ENCODE measurements at regions not wholly inside any gene's neighbourhood (a gene's known extent, or its start where the extent isn't known, plus 50 kb on each side); places are given as distances from the start of the nearest gene placed in this dataset.

DNA sequence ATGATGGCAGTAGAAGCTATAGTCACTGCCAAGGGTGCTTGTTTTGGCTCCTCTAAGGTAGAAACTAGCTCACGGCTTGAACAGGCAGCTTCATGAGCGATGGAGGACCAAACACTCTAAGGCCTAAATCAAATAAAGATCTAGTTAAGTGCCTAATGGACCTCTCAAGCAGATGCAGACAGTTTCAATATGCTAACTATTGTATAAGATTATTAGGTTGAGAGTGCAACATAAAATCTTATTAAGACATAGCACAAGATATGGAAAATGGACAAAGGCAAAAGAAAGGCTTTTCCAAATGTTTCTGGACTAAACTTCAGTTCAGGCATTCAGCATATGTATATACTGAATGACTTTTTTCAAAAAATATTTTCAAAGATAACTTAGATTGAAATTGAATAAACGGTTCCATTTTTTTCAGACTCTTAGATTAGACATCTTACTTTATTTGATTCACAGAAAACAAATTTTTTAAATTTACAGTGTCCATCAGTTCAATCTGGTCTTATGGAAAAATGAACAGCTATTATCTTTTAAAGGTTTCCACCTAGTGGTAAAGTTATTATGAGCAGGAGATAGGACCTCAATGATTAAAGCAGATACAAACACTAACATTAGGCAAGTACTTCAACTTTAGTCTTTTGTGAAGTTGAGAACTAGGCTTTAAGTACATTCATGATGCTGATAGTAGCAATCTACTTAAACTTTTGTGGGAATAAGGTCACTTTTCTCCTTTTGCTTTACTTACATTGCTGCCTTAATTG is 1167.7 kb downstream of the MAT2B start:
- Histone ChIP-seq H3K27ac (no peak overlapping the region), H3K4me3 (replicated peaks in 1 of 3) (no peak overlapping the region), H3K4me1 (no peaks in the 10 kb centered on the region), H3K9me3 (no peaks in the 10 kb centered on the region), H3K27me3 (no peaks in the 10 kb centered on the region), H3K36me3 (no peaks in the 10 kb centered on the region)
- TF ChIP-seq, protein P1, sequence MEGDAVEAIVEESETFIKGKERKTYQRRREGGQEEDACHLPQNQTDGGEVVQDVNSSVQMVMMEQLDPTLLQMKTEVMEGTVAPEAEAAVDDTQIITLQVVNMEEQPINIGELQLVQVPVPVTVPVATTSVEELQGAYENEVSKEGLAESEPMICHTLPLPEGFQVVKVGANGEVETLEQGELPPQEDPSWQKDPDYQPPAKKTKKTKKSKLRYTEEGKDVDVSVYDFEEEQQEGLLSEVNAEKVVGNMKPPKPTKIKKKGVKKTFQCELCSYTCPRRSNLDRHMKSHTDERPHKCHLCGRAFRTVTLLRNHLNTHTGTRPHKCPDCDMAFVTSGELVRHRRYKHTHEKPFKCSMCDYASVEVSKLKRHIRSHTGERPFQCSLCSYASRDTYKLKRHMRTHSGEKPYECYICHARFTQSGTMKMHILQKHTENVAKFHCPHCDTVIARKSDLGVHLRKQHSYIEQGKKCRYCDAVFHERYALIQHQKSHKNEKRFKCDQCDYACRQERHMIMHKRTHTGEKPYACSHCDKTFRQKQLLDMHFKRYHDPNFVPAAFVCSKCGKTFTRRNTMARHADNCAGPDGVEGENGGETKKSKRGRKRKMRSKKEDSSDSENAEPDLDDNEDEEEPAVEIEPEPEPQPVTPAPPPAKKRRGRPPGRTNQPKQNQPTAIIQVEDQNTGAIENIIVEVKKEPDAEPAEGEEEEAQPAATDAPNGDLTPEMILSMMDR (IDR thresholded peaks at IDR 0.05) = no peak
- TF ChIP-seq POLR2A (IDR thresholded peaks at IDR 0.05) = no peak
- DNase-seq = no peak
- WGBS, 2 donors = 65 to 68% methylated on average over 3 of the region's 3 CpGs
- intact Hi-C loops (cut with DNase I) = no loop called here

DNA sequence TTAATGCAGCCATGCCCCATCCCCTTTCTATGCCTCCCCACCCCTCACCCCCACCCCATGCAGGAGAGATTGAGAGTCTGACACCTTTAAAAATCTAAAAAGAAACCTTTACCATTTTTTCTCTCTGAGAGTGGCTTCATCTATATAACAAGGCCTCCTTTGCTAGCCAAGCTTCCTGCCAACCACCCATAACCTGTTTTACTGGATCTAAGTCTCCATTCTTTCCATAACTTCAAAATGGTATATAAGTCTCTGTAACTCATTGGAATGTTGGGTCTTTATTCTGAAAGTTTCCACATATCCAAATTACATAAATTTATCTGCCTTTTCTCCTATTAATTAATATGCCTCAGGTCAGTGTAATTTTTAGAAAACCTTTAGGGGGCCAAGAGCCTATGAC is 1174.0 kb downstream of the MAT2B start:
- H3K27ac ChIP-seq = no peak overlapping the region
- no peak for DNase-seq
- no peaks in the 10 kb centered on the region for H3K4me1 ChIP-seq
- H3K4me3 ChIP-seq (replicated peaks in 1 of 3) = no peak overlapping the region
- H3K9me3 ChIP-seq = no peaks in the 10 kb centered on the region
- intact Hi-C loops (cut with DNase I) = no loop called here
- no peaks in the 10 kb centered on the region for H3K36me3 ChIP-seq
- no peak for TF ChIP-seq POLR2A (IDR thresholded peaks at IDR 0.05)
- TF ChIP-seq, protein P1 (IDR thresholded peaks at IDR 0.05) = no peak
- no peaks in the 10 kb centered on the region for H3K27me3 ChIP-seq

DNA sequence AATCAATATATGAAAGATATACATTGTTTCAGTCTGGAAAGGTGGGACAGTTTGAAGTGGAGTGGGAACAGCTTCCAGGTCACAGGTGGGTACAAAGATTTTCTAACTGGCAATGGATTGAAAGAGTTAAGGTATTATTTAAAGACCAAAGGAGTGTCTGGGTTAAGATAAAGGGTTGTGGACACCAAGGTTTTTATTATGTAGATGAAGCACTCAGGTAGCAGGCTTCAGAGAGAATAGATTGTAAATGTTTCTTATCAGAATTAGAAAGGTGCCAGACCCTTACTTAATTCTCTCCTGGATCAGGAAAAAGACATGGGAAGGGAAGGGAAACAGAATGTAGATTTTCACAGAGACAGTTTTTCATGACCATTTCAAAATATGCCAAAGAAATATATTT is 1174.8 kb downstream of the MAT2B start:
- Histone ChIP-seq H3K4me3 (replicated peaks in 1 of 3) (no peak overlapping the region), H3K27ac (no peak overlapping the region), H3K27me3 (no peaks in the 10 kb centered on the region), H3K36me3 (no peaks in the 10 kb centered on the region), H3K9me3 (no peaks in the 10 kb centered on the region), H3K4me1 (no peaks in the 10 kb centered on the region)
- intact Hi-C loops (cut with DNase I) = no loop called here
- no peak for TF ChIP-seq POLR2A (IDR thresholded peaks at IDR 0.05)
- TF ChIP-seq, protein P1 (IDR thresholded peaks at IDR 0.05) = no peak
- DNase-seq = no peak

DNA sequence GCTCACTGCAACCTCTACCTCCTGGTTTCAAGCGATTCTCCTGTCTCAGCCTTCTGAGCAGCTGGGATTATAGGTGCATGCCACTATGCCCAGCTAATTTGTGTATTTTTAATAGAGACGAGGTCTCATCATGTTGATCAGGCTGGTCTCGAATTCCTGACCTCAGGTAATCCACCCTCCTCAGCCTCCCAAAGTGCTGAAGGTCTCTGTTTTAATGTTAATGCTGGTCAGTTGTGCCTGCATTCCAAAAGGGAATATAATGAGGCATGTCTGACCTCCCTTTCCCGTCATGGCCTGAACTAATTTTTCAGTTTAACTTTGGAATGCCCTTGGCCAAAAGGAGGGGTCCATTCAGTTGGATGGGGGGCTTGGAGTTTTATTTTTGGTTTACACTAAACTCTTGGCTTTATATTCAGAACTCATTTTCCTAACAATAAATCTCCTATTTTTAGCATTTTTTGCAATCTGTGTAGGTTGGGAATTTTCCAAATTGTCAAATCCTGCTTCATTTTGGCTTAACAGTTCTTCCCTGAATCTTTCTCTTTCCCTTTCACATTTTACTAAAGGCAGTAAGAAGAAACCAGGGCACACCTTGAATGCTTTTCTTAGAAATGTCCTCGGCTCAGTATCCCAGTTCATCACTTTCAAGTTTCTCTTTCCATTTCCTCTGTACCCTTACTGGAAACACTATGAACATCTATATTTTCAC is 1175.5 kb downstream of the MAT2B start:
- Histone ChIP-seq H3K9me3 (no peaks in the 10 kb centered on the region), H3K27me3 (no peaks in the 10 kb centered on the region), H3K27ac (no peak overlapping the region), H3K4me3 (replicated peaks in 1 of 3) (no peak overlapping the region), H3K36me3 (no peaks in the 10 kb centered on the region), H3K4me1 (no peaks in the 10 kb centered on the region)
- no peak for DNase-seq
- 50 to 60% methylated on average over 5 of the region's 5 CpGs for WGBS, 2 donors
- intact Hi-C loops (cut with DNase I) = no loop called here
- TF ChIP-seq, protein P1 (IDR thresholded peaks at IDR 0.05) = no peak
- TF ChIP-seq POLR2A (IDR thresholded peaks at IDR 0.05) = no peak

DNA sequence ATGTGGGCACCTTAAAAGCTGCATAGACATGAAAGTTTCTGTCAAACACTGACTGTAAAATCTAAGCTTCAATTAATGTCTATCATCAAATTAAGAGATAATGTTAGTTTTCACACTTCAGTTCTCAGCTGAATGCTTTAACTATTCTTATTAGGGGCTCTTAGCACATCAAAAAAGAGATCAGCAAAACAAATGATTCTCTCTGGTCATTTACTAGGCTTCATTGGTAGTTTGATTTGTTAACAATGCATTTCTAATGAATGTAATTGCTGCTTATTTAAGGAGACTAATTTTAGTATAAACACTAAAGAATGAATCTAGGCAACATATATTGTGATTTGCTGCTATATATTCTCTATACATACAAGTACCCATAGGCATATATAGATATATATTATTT is 1182.0 kb downstream of the MAT2B start:
- intact Hi-C loops (cut with DNase I) = no loop called here
- no peaks in the 10 kb centered on the region for H3K36me3 ChIP-seq
- no peak for TF ChIP-seq POLR2A (IDR thresholded peaks at IDR 0.05)
- TF ChIP-seq, protein P1 (IDR thresholded peaks at IDR 0.05) = no peak
- no peaks in the 10 kb centered on the region for H3K9me3 ChIP-seq
- no peak for DNase-seq
- H3K27me3 ChIP-seq = no peaks in the 10 kb centered on the region
- no peak overlapping the region for H3K27ac ChIP-seq
- no peaks in the 10 kb centered on the region for H3K4me1 ChIP-seq
- H3K4me3 ChIP-seq (replicated peaks in 1 of 3) = no peak overlapping the region

Measured in thyroid gland (tissue), 4 donors.